ENCODE measurements at regions not wholly inside any gene's neighbourhood (a gene's known extent, or its start where the extent isn't known, plus 50 kb on each side); places are given as distances from the start of the nearest gene placed in this dataset.

GRCh38 chr12:60872219-60872618, 1276.4 kb downstream of the SLC16A7 start (continued):
- TF ChIP-seq SIRT6 (IDR thresholded peaks at IDR 0.05; ENCODE audit: low read length): no peak
- no peak for TF ChIP-seq PHF8 (conservative IDR thresholded peaks at IDR 0.05; ENCODE audit: low read depth, low read length)
- no peak for TF ChIP-seq POLR2A (IDR thresholded peaks at IDR 0.05; ENCODE audit: control extremely low read depth in 1 of 2, low read depth in 2 of 2, low read length in 2 of 2)
- no peak for TF ChIP-seq EZH2 (IDR thresholded peaks at IDR 0.05; ENCODE audit: low read depth, low read length, severe bottlenecking)
